Panc1 (cell line): ENCODE measurements at regions not wholly inside any gene's neighbourhood (a gene's known extent, or its start where the extent isn't known, plus 50 kb on each side); places are given as distances from the start of the nearest gene placed in this dataset.
A peak's percentile ranks its signal among the peaks of the same experiment; 100 is the strongest.

ENCODE experiments used
- ATAC-seq: fragments of 200-7000 bp; cut with Tn5 transposase; 2 replicates; pipeline ENCODE4 v1.9.1; 2020; ENCODE audit warnings: mild to moderate bottlenecking, moderate library complexity
- BruUV-seq: library from RNA; stranded (reverse); fragments of 400-500 nt; replicated peaks from 2 replicates; lab custom pipeline; 2021; lab: Mats Ljungman, UMichigan
- CTCF ChIA-PET: fragments of 300-600 bp; sonication (Branson Sonifier 250); formaldehyde crosslinking; loops from one replicate; lab custom pipeline; 2022; ENCODE audit warnings: antibody characterized with exemption; lab: Charles Lee
- POLR2A ChIA-PET: fragments of 300-600 bp; sonication (Branson Sonifier 250); formaldehyde crosslinking; loops from one replicate; lab custom pipeline; 2022; ENCODE audit warnings: antibody characterized with exemption; lab: Charles Lee
- DNase-seq: peaks from one replicate; pipeline ENCODE4 v3.0.0-alpha.2; 2010; ENCODE audit warnings: low read depth, low spot score
- H3K27ac ChIP-seq: 2 replicates; pipeline ENCODE4 v1.5.1; 2011; ENCODE audit warnings: mild to moderate bottlenecking, low read length, inconsistent platforms
- H3K27me3 ChIP-seq: fragments of 200-500 bp; sonication (Bioruptor generic); 2 replicates; pipeline ENCODE4 v1.6.0; 2014; ENCODE audit warnings: low read length, inconsistent platforms; ENCODE audit not compliant: control insufficient read depth, insufficient read depth
- H3K36me3 ChIP-seq: fragments of 200-500 bp; sonication (Bioruptor generic); 2 replicates; pipeline ENCODE4 v1.5.1; 2014; ENCODE audit warnings: inconsistent platforms, mild to moderate bottlenecking, low read length, moderate library complexity; ENCODE audit not compliant: control insufficient read depth, insufficient read depth
- H3K4me1 ChIP-seq: 2 replicates; pipeline ENCODE4 v1.5.1; 2011; ENCODE audit warnings: inconsistent platforms, mild to moderate bottlenecking, low read length, moderate library complexity; ENCODE audit not compliant: control insufficient read depth, insufficient read depth
- H3K4me3 ChIP-seq, 2 experiments: 2 replicates each; pipeline ENCODE4 v1.5.1; 2011 to 2012; ENCODE audit warnings: low read depth in 2 of 2, low read length in 2 of 2, mild to moderate bottlenecking in 2 of 2, inconsistent platforms in 1 of 2, moderate library complexity in 1 of 2
- H3K9me3 ChIP-seq: fragments of 200-500 bp; sonication (Bioruptor generic); 2 replicates; pipeline ENCODE4 v1.5.1; 2014; ENCODE audit warnings: low read depth, mild to moderate bottlenecking, inconsistent platforms, low read length, moderate library complexity; ENCODE audit not compliant: control insufficient read depth, insufficient read depth
- POLR2AphosphoS5 ChIP-seq: IDR thresholded peaks from 2 replicates; pipeline ENCODE4 v1.6.1; 2012; ENCODE audit warnings: mild to moderate bottlenecking, low read depth, low read length, moderate library complexity
- SIN3A ChIP-seq: IDR thresholded peaks from 2 replicates; pipeline ENCODE4 v1.6.1; 2012; ENCODE audit warnings: low read depth, mild to moderate bottlenecking, low read length, moderate library complexity, borderline replicate concordance; ENCODE audit not compliant: insufficient read depth
- TCF7L2 ChIP-seq: IDR thresholded peaks from 2 replicates; pipeline ENCODE4 v1.6.1; 2011; ENCODE audit warnings: mild to moderate bottlenecking, low read depth, low read length, inconsistent platforms
- in situ Hi-C: cut with HindIII; loops from 2 replicates; pipeline ENCODE4 v1.10.0; 2016; ENCODE audit warnings: low sequenced_read_pairs, low pct_unique_long_range_greater_than_20kb
- intact Hi-C: fragments of 100-400 bp; cut with micrococcal nuclease; formaldehyde crosslinking; loops from one replicate; pipeline ENCODE4 v1.10.0; 2022; ENCODE audit not compliant: unreplicated experiment
- TF ChIP-seq, protein P1 (sequence below), 2 experiments: IDR thresholded peaks; 2 replicates each; pipeline ENCODE4 v1.6.1; 2011 to 2012; ENCODE audit warnings: low read depth in 2 of 2, control low read depth in 1 of 2, low read length in 1 of 2, mild to moderate bottlenecking in 1 of 2, moderate library complexity in 1 of 2; ENCODE audit not compliant: insufficient read depth in 1 of 2
- TF ChIP-seq, protein P2 (sequence below): fragments of 450-650 bp; IDR thresholded peaks from 2 replicates; pipeline ENCODE4 v1.5.1; 2017; ENCODE audit warnings: mild to moderate bottlenecking

DNA sequence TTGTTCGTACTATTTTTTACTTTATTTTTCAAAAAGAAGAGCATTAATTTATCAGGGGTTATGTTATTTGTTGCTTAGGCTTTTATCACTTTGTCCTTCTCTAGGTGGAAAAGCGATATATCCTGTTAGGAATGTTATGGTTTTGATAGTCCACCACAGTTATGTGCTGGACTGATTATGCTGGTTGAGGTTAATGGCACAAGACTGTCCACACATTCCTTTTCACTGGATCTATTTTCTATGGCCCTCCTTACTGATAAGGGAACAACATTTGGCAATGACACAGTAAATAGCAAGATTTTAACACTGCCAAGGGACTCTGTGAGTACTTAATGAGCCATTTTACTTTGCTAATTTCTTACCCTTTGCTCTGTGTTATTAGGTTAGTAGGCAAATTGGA lies 1212.3 kb downstream of the NXPH1 start:
- Histone ChIP-seq H3K36me3 (no peaks in the 10 kb centered on the region), H3K9me3 (no peaks in the 10 kb centered on the region), H3K4me3 (no peak overlapping the region), H3K4me1 (peaks cover 3% of the 10 kb centered on the region; the same call in 1 of the 2 replicates), H3K27ac (no peak overlapping the region), H3K27me3 (no peaks in the 10 kb centered on the region)
- DNase-seq: no peak
- intact Hi-C loops (no loop called here), in situ Hi-C loops (no loop called here)
- ATAC-seq: no peak
- CTCF ChIA-PET: no interaction called here
- POLR2A ChIA-PET: no interaction called here
- no TSS peak for BruUV-seq
- TF ChIP-seq TCF7L2 (peak; percentile 33; the same call in 1 of the 2 replicates), POLR2AphosphoS5 (no peak), SIN3A (no peak)
- TF ChIP-seq, protein P1, sequence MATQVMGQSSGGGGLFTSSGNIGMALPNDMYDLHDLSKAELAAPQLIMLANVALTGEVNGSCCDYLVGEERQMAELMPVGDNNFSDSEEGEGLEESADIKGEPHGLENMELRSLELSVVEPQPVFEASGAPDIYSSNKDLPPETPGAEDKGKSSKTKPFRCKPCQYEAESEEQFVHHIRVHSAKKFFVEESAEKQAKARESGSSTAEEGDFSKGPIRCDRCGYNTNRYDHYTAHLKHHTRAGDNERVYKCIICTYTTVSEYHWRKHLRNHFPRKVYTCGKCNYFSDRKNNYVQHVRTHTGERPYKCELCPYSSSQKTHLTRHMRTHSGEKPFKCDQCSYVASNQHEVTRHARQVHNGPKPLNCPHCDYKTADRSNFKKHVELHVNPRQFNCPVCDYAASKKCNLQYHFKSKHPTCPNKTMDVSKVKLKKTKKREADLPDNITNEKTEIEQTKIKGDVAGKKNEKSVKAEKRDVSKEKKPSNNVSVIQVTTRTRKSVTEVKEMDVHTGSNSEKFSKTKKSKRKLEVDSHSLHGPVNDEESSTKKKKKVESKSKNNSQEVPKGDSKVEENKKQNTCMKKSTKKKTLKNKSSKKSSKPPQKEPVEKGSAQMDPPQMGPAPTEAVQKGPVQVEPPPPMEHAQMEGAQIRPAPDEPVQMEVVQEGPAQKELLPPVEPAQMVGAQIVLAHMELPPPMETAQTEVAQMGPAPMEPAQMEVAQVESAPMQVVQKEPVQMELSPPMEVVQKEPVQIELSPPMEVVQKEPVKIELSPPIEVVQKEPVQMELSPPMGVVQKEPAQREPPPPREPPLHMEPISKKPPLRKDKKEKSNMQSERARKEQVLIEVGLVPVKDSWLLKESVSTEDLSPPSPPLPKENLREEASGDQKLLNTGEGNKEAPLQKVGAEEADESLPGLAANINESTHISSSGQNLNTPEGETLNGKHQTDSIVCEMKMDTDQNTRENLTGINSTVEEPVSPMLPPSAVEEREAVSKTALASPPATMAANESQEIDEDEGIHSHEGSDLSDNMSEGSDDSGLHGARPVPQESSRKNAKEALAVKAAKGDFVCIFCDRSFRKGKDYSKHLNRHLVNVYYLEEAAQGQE (IDR thresholded peaks at IDR 0.05; ENCODE audit: insufficient read depth in 1 of 2, low read depth in 2 of 2, low read length in 1 of 2): no peak
- TF ChIP-seq, protein P2, sequence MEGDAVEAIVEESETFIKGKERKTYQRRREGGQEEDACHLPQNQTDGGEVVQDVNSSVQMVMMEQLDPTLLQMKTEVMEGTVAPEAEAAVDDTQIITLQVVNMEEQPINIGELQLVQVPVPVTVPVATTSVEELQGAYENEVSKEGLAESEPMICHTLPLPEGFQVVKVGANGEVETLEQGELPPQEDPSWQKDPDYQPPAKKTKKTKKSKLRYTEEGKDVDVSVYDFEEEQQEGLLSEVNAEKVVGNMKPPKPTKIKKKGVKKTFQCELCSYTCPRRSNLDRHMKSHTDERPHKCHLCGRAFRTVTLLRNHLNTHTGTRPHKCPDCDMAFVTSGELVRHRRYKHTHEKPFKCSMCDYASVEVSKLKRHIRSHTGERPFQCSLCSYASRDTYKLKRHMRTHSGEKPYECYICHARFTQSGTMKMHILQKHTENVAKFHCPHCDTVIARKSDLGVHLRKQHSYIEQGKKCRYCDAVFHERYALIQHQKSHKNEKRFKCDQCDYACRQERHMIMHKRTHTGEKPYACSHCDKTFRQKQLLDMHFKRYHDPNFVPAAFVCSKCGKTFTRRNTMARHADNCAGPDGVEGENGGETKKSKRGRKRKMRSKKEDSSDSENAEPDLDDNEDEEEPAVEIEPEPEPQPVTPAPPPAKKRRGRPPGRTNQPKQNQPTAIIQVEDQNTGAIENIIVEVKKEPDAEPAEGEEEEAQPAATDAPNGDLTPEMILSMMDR: no peak

DNA sequence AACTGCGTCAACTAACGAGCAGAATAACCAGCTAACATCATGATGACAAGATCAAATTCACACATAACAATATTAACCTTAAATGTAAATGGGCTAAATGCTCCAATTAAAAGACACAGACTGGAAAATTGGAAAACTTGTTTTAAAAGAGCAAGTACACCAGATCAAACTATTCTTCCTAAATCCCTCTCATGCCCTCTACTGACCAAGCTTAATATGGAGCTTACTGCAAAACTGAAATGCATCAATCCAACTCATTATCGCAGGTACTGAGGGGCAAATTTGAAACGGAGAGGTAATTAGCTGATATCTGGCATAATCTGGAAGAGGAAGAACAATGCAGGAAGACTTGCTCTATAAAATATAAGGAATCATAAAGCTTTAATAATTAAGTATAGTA lies 1223.8 kb downstream of the NXPH1 start:
- in situ Hi-C loops: no loop called here
- intact Hi-C loops: no loop called here
- CTCF ChIA-PET: no interaction called here
- no peaks in the 10 kb centered on the region for H3K27me3 ChIP-seq
- H3K9me3 ChIP-seq: no peaks in the 10 kb centered on the region
- no peaks in the 10 kb centered on the region for H3K4me1 ChIP-seq
- ATAC-seq (no peak), DNase-seq (no peak)
- POLR2A ChIA-PET: no interaction called here
- H3K4me3 ChIP-seq: no peak overlapping the region
- BruUV-seq: no TSS peak
- H3K36me3 ChIP-seq: no peaks in the 10 kb centered on the region
- no peak overlapping the region for H3K27ac ChIP-seq
- no peak for TF ChIP-seq TCF7L2
- TF ChIP-seq, protein P2: peak; percentile 11; the same call in 1 of the 2 replicates
